Suprapubic skin (tissue), 4 donors: ENCODE measurements at regions not wholly inside any gene's neighbourhood (a gene's known extent, or its start where the extent isn't known, plus 50 kb on each side); places are given as distances from the start of the nearest gene placed in this dataset.

ENCODE experiments used
- CTCF ChIP-seq, 2 donors: fragments of 200-600 bp in 1 of 2; fragments of 450-650 bp in 1 of 2; sonication (generic) in 1 of 2; IDR thresholded peaks; one replicate each; pipeline ENCODE4 v1.5.1; 2016 to 2019; ENCODE audit warnings: antibody characterized with exemption in 2 of 2, mild to moderate bottlenecking in 1 of 2, moderate library complexity in 1 of 2
- POLR2A ChIP-seq, 2 donors: fragments of 450-650 bp; IDR thresholded peaks; one replicate each; pipeline ENCODE4 v1.6.1; 2017; ENCODE audit warnings: antibody characterized with exemption in 2 of 2, mild to moderate bottlenecking in 2 of 2, moderate library complexity in 2 of 2
- POLR2AphosphoS5 ChIP-seq, 3 donors: sonication (generic); formaldehyde crosslinking; IDR thresholded peaks; one replicate each; pipeline ENCODE4 v1.6.1; 2017; ENCODE audit warnings: antibody characterized with exemption in 3 of 3

DNA sequence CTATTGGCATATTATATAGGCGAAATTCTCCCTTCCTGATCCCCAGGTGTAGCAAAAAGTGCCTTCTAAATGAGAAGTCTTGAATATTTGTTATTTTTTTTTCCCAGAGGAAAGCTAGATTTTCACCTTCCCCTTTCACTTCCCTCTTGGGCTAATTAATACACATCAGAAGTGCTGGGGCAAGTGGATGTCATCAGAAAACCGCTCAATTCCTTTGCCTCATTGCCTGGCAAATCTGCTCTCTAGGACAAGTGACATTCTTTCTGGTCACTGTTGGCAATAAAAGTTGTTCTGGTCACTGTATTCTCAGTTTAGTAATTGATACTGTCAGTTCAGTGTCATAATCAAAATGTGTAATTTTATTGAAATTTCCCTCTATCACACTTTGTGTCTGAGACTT is 174.5 kb downstream of the ETNK1 start:
- TF ChIP-seq CTCF (IDR thresholded peaks at IDR 0.05) (no peak), POLR2A (IDR thresholded peaks at IDR 0.05) (no peak), POLR2AphosphoS5 (IDR thresholded peaks at IDR 0.05) (no peak)
